OCI-LY1 (cell line): ENCODE measurements at regions not wholly inside any gene's neighbourhood (a gene's known extent, or its start where the extent isn't known, plus 50 kb on each side); places are given as distances from the start of the nearest gene placed in this dataset.

Source experiments
- CTCF ChIP-seq: fragments of 200-600 bp; sonication (generic), shearing (Covaris generic); IDR thresholded peaks from 2 replicates; pipeline ENCODE4 v1.5.1; 2017; ENCODE audit warnings: mild to moderate bottlenecking, antibody characterized with exemption, low read length, moderate library complexity, mixed read lengths
- EZH2 ChIP-seq: fragments of 200-600 bp; sonication (generic), shearing (Covaris generic); IDR thresholded peaks from 2 replicates; pipeline ENCODE4 v1.8.0; 2017; ENCODE audit warnings: borderline replicate concordance, mixed run types, mild to moderate bottlenecking, antibody characterized with exemption, low read length, moderate library complexity, mixed read lengths

GRCh38 chr2:7685342-7686015 lies 768.3 kb downstream of the RNF144A start:
- no peak for TF ChIP-seq CTCF
- TF ChIP-seq EZH2, result no peak
